B cell (primary cell): ENCODE measurements at regions not wholly inside any gene's neighbourhood (a gene's known extent, or its start where the extent isn't known, plus 50 kb on each side); places are given as distances from the start of the nearest gene placed in this dataset.

Experiments used
- CTCF ChIP-seq: fragments of 200-600 bp; IDR thresholded peaks from one replicate; pipeline ENCODE4 v1.8.0; 2022; ENCODE audit warnings: antibody characterized with exemption, mild to moderate bottlenecking
- EZH2 ChIP-seq: IDR thresholded peaks from 2 replicates; pipeline ENCODE4 v1.6.1; 2012; ENCODE audit warnings: borderline replicate concordance, low read depth, mild to moderate bottlenecking, moderate library complexity, low read length; ENCODE audit not compliant: insufficient read depth, poor library complexity, severe bottlenecking

- TF ChIP-seq CTCF (no peak), EZH2 (no peak)
These were observed 1456.9 kb downstream of the TECRL start for GRCh38 chr4:62952366-62952765.
